ENCODE measurements at regions not wholly inside any gene's neighbourhood (a gene's known extent, or its start where the extent isn't known, plus 50 kb on each side); places are given as distances from the start of the nearest gene placed in this dataset.
"Not testable (repeated sequence)": the region's sequence is repeated elsewhere in the genome, so short reads cannot be mapped to it uniquely, and the experiment has no call there.

DNA sequence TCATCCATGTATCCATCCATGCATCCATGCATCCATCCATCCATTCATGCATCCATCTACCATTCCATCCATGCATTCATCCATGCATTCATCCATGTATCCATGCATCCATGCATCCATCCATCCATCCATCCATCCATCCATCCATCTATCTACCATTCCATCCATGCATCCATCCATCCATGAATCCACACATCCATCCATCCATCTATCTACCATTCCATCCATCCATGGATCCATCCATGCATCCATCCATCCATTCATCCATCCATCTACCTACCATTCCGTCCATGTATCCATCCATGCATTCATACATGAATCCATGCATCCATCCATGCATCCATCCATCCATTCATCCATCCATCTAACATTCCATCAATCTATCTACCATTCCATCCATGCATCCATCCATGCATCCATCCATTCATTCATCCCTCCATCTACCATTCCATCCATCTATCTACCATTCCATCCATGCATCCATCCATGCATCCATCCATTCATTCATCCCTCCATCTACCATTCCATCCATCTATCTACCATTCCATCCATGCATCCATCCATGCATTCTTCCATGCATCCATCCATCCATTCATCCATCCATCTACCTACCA is 257.2 kb downstream of the CRLF2 start:
- DNase-seq (ENCODE audit: low spot score) = not testable (repeated sequence)

DNA sequence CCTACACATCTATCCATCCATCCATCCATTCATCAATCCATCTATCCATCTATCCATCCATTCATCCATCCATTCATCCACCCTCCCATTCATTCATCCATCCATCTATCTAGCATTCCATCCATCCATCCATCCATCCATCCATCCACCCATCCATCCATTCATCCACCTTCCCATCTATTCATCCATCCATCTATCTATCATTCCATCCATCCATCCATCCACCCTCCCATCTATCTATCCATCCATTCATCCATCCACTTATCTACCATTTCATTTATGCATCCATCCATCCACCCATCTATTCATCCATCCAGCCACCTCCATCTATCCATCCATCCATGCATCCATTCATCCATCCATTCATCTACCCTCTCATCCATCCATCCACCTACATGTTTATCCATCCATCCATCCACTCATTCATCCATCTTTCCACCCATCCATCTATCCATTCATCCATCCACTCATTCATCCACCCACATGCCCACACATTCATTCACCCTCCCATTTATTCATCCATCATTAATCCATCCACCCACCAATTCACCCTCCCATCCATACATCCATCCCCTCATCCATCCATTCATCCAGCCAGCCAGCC is 258.5 kb downstream of the CRLF2 start:
- DNase-seq (ENCODE audit: low spot score) = no peak

DNA sequence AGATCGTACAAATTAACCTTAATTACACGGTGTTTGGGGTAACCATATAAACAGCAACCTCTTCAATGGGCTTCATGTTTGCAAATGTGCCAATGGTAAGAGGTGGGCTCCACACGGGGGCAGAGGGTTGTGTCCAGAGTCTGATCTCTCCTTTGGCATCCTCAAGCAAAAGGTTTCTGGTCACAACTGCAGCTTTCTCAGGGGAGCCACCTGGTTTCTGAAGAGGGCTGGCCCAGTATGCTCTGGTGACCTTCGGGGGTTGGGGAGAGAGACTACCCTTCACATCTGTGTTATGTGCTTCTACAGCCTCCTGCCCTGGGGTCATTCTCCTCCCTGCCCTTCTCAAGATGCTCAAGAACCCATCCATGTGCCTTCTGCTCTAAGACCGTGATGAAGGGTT is 259.6 kb downstream of the CRLF2 start:
- no peak for DNase-seq (ENCODE audit: low spot score)

GRCh38 chrX:947262-947661 is 265.2 kb downstream of the CRLF2 start:
- DNase-seq (ENCODE audit: low spot score) = not testable (repeated sequence)

- no peak for DNase-seq (ENCODE audit: low spot score)
Measured at GRCh38 chrX:943035-943434, 269.4 kb downstream of the CRLF2 start.

DNA sequence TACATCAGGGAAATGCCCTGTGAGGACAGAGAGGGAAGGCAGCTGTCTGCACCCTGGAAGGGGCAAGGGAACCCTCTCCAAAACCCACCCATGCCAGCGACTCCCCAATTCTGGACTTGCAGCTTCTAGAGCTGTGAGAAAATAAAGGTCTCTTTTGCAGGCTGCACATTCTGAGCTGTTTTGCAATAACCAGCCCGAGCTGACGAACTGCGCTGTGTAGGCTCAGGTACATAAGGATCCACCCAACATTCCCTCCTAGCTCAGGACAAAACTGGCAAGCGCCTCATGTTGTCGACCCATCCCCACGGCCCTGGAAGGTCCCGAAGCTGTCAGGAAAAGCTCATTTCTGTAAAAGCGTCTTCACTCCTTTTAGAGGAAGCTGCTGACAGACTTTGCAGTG is 271.8 kb downstream of the CRLF2 start:
- no peak for DNase-seq (ENCODE audit: low spot score)

DNA sequence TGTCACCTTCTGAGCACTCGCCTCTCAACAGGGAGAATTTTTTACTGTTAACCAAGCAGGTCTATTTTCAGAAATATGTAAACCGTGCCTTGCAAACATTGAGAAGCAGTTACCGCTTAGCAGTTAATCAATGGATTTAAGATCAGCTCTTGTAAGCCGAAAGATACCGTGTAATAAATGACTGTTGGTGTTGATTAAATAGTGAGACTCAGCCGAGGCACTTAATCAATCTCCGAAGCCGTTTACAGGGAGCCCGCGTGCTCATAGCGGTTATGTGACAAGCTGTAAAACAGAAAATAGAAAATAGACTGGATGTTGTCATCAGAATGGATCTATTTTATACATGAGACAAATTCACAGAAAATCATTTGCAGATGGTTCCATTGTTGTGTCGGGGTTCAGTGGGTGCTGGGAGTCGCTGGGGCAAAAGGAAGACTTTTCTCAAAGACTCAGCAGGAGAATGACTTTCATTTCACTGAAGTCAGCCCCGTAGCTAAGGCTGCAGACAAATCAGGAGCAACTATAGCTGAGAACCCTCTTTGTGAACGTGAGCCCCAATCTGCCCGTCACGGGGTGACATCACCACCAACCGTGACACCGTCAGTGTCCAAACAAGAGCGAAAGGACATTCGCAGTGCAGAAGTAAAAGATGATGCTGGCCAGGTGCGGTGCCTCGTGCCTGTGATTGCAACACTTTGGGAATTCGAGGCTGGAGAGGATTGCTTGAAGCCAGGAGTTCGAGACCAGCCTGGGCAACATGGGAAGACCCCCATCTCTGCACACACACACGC is 275.3 kb downstream of the CRLF2 start:
- DNase-seq (ENCODE audit: low spot score) = no peak

DNA sequence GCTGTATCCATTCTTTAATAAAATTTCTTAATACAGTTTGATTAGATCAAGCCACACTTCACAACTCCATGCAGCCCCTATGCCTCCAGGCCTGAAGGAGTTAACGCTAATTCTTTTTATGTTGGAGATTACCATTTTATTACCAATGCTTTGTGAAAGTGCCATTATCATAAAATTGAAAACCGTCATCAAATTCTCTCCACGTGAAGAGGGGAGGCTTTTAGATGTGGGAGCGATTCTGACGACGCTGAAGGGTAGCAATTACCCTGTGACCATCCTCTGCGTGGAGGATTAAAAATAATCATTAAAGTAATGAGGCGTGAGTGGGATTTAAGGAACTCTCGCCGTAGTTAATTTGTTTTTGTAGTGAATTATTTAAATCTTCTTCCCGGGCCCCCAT is 278.8 kb downstream of the CRLF2 start:
- DNase-seq (ENCODE audit: low spot score) = no peak

DNA sequence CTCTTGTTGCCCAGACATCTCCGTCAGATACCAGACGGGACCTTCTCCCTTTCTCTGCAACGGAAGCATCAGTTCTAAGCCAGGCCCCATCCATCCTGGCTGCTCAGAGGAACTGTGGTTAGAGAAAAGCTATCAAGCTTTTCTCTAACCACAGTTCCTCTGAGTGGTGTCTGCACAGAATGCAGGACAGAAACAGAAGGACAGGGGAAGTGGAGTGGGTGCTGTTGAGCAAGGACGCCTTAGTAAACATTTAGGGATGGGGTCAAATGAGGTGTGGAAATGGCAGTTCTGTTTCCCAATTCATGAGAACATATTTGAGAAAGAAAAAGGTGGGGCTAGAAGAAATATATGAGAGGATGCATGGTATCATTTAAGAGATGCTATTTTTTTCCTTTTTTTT is 283.8 kb downstream of the CRLF2 start:
- DNase-seq (ENCODE audit: low spot score) = no peak

DNA sequence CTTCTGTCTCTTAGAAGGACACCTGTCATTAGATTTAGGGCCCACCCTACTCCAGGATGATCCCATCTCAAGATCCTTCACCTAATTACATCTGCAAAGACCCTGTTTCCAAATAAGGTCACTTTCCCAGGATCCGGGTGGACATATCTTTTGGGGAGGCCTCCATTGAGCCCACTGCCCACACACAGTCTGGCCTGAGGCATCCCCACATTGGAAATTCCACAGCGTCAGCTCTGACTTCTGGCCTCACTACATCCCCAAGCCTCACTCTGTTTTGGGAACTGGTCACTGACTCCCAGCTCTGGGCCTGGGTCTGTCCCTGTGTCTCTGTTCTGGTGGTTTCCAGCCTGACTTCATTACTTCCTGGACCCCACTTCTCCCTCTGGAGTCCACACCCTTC is 285.5 kb downstream of the CRLF2 start:
- no peak for DNase-seq (ENCODE audit: low spot score)

- DNase-seq (ENCODE audit: low spot score) = no peak
Measured at GRCh38 chrX:926070-926469, 286.4 kb downstream of the CRLF2 start.

GRCh38 chrX:925652-926061 is 286.8 kb downstream of the CRLF2 start:
- DNase-seq (ENCODE audit: low spot score) = no peak

- no peak for DNase-seq (ENCODE audit: low spot score)
Measured at GRCh38 chrX:925094-925493, 287.4 kb downstream of the CRLF2 start.

GRCh38 chrX:924017-924416 is 288.4 kb downstream of the CRLF2 start:
- DNase-seq (ENCODE audit: low spot score) = no peak

- peak; percentile 87 for DNase-seq (ENCODE audit: low spot score)
Measured at GRCh38 chrX:920234-920799, 289.7 kb downstream of the SHOX start.

DNA sequence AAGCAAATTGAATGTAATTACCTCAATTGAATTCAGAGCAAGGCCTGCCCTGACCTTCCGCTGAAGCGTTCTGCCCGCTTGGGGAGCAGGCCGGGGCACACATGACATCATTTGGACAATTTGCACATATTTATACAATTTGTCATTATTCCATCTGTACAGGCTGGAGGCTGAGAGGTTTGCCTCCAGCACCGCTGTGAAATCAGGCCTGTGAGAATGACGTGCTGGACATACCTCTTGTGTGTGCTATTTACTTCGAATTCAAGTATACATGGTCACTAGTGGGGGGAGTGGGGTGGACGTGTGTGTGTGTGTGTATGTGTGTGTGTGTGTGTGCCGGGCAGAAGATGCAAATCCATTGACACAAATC is 285.6 kb downstream of the SHOX start:
- DNase-seq (ENCODE audit: low spot score) = no peak

GRCh38 chrX:915427-916229 is 285.0 kb downstream of the SHOX start:
- no peak for DNase-seq (ENCODE audit: low spot score)

DNA sequence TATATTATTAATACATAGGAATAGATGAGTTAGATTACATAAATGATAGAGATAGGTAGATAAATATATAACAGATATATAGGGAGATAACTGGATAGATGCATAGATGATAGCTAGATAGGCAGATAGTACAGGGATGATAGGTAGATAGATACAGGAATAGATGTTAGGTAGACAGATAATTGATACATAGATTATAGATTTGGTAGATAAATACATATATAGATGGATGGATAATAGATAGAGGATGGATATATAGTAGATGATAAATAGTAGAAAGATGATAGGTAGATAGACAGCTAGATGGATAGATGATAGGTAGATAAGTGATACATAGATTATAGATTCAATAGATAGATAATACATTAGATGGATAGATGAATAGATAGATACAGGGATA is 283.6 kb downstream of the SHOX start:
- DNase-seq (ENCODE audit: low spot score) = no peak

- no peak for DNase-seq (ENCODE audit: low spot score)
Measured at GRCh38 chrX:912677-913076, 282.1 kb downstream of the SHOX start.

DNA sequence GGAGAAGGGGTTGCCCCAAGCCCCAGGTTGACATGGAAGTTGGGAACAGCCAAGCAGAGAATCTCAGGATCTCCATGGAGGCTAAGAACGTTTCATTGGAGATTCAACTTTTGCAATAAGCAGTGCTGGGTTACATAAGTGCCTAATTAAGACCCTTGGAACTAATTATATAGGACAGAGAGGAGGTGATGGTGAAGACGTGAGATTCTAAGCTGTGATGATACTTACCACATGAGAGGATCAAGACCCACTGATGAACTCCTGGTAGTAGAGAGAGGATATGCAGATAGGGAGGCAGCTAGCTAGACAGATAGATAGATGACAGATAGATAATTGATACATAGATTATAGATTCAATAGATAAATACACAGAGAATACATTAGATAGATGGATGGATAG is 278.5 kb downstream of the SHOX start:
- not testable (repeated sequence) for DNase-seq (ENCODE audit: low spot score)

DNA sequence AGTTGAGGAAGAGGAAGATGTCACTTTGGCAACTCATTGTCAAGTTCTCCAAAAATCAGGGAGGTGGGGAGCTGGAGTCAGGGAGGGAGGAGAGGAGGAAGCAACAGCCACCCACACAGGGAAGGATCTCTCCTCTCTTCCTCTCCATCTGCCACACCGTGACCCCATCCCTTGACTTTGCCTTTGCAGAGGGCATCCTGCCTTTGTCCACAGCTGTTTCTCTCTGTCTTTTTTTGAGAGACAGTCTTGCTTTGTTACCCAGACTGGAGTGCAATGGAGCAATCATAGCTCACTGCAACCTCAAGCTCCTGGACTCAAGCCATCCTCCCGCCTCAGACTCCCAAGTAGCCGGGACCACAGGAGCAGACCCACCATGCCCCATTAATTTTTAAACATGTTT is 276.0 kb downstream of the SHOX start:
- DNase-seq (ENCODE audit: low spot score) = no peak
